ENCODE measurements at regions not wholly inside any gene's neighbourhood (a gene's known extent, or its start where the extent isn't known, plus 50 kb on each side); places are given as distances from the start of the nearest gene placed in this dataset.
"Not testable (repeated sequence)": the region's sequence is repeated elsewhere in the genome, so short reads cannot be mapped to it uniquely, and the experiment has no call there.

DNA sequence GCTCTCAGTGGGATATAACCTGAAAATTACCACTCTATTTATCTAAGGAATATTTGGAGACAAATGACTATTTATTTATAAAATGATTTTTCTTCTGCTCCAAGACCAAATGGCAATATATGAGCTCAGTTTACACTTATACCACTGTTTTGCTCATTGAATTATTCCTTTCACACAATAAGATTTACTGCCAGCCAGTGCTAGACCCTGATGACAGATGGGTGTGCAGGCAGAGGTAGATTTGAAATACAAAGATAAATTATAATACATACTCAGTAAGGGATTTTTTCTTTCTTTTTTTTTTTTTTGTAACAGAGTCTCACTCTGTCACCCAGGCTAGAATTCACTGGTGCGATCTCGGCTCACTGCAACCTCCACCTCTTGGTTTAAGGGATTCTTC lies 980.3 kb downstream of the EPHA3 start:
- FAIRE-seq: no peak

DNA sequence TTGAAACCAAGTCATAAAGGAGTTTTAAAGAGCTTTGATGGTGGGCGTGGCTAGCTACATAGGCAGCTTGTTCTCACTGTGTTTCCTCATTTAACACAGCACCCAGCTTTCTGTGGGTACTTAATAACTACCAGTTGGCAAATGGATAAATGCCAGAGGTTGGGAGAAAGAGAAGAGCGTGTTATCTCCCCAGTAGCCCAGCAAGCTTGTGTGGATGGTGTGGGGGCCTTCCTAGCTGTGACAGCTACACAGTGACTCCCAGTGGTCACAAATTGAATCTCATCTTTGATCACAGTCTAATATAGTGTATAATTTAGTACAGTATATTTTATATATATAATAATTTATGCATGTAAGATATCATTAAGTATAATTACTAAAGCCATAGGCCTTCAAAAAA lies 984.1 kb downstream of the EPHA3 start:
- FAIRE-seq: peak; percentile 63

DNA sequence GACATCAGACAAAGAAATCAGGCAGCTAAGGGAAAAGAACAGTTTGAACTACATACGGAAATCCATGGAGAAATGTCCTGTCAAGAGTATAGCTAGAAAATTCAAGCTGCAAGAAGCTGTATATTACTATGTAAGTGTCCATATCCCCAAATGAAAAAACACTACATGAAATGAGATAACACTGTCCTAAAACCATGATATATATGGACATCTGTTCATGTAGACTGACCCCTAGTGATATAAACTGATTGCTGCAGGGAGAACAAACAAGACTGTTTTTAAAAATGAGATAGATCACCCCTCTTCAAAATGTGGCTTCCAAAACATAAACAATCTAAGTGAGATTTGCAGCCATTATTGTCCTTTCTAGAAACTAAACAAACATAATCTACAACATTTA lies 985.6 kb downstream of the EPHA3 start:
- FAIRE-seq: peak; percentile 64

DNA sequence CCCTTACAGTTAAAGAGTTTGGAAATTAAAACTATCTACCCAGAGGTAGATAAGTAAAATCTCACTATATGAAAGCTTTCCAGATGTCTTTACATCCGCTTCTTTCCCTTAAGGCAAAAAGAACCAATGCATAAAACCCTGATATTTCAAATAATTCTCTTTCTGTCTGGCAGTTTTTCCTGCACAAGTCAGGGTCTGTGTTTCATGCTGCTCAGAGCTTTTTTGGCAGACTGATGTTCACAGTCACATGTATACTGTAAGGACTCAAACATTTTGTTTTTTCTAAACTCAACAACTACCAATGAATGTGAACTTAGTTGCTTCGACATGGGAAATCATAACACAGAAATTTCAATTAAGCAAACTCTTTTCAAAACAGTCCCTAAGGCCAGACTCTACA lies 988.4 kb downstream of the EPHA3 start:
- no peak for FAIRE-seq

DNA sequence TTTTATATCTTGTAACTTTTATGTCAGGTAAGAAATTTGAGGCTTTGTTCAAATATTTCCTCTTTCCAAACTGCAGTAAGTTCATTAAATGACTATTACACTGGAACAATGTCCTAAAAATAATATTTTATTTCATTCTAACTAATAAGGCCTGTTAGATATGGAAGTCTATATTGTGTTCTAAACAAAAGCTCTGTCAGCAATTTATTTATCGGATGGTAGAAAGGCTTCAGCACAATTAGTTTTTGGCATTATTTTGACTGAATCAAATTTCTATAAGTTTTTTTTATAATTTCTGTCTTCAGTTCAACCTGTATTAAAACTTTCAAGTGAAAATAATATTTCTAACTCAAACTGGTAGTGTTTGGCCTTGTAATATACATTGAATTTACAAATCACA lies 992.1 kb downstream of the EPHA3 start:
- no peak for FAIRE-seq

DNA sequence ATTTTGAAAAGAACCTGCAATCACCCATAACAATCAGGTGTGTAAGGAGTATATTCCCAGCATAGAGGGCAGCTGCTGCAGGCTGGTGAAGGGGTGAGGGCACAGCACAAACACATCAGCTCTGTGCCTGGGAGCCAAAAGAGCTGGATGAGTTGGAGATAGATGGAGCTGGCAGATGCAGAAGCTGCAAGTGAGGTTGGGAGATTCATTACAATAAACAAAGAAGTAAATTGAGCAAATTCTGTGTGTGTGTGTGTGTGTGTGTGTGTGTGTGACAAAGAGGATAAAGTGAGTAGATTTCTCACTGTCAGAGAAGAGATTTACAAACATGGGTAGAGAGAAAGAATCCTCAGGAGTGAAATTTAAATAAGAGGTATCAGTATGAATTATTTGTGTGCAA lies 994.7 kb downstream of the EPHA3 start:
- no peak for FAIRE-seq

DNA sequence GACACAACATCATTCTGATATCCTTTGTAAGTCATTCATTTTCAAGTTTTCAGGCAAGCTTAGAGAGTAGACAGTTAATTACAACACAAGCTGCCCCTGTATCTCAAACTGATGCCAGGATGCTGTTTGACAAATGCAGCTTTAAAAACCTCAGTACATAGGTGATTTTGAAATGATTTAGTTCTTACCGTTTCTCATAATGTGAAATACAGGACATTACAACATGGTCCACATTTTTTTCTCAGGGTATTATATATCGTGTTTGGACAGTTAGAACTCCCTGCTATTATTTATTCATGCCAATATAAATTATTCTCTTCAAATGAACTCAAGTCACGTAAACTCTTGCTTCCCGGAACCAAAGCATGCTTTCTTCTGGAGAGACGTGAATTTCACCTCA lies 1013.9 kb downstream of the EPHA3 start:
- FAIRE-seq: no peak

DNA sequence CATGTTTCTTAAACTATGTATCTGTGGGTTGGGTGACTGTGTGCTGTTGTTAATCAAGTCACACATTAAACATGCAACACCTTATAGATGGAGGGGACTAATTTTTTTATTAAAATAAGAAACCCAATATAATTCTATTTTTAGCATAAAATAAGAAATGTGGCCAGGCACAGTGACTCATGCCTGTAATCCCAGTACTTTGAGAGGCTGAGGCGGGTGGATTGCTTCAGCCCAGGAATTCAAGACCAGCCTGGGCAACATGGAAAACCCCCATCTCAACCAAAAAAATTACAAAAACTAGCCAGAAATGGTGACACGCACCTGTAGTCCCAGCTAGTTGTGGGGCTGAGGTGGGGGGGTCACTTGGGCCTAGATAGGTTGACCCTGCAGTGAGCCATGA lies 1021.0 kb downstream of the EPHA3 start:
- no peak for FAIRE-seq

DNA sequence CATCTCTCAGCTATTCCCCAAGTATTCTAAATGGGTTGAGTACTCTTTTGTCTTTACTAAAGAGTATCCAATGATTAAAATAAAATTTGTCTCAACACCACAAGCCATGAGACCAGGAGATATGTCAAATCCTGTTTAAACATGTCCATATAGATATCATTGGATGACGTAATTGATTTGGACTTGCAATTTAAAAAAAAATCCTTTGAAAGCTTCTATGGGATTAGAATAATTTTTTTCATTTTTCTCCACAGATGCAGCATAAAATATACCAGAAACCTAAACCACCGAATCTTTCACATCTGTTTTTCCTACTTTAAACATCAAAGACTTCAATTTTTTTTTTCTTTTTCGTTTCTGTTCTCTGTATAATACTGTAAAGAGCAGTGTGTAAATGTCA lies 1022.3 kb downstream of the EPHA3 start:
- no peak for FAIRE-seq

DNA sequence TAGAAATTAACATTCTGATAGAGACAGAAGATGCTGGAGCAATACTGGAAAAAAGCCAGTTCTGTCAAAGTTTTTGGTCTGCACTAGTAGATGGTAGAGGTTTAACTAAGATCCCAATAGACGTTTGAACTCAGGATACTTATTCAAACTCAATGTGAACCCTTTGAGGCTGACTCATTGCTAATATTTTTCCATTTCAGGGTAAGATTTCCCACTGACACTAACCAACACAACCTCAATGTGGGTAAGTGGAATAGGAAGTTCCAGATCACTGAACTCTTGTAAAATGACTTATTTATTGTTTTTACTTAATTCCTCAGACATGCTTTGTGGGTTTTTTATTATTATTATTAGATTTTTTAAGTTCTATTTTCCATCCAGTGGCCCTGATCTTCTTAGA lies 1024.8 kb downstream of the EPHA3 start:
- no peak for FAIRE-seq

DNA sequence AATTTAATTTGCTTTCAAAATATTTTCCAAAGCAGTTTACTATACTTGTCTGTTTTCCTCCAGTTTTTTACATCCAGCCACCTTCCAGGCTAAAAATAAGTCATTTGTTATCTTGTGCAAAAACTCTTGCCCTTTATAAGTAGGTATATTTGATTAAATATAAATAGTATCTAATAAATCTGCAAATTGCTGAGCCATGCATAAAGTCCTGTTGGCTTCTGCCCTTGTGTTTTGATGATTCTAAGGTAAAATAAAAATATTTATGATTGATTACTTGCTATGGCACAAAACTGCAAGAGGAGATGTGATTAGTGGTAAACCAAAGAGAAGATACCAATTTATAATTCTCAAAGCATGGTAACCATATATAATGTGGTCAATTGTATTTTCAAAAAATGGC lies 1026.7 kb downstream of the EPHA3 start:
- no peak for FAIRE-seq

DNA sequence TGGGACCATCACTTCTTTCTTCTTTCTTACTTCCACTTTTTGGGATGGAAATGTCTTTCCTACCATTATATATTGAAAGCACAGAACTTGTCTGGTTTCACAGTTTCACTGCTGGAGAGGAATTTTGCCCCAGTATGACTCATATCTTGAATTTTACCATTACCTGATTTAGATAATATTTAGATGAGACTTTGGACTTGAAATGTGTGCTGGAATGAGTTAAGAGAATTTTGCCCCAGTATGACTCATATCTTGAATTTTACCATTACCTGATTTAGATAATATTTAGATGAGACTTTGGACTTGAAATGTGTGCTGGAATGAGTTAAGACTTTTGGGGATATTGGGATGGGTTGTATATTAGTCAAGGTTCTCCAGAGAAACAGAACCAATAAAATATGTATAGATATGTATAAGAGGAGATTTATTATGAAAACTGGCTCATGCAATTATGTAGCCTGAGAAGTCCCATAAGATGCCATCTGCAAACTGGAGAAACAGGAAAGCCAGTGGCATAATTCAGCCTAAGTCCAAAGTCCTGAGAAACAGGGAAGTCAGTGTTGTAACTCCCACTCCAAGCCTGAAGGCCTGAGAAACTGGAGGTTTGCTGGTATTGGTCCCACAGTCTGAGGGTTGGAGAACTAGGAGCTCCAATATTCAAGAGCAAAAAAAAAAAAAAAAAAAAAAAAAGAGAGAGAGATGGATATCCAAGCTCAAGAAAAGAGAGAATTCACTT lies 1029.2 kb downstream of the EPHA3 start:
- FAIRE-seq: no peak

DNA sequence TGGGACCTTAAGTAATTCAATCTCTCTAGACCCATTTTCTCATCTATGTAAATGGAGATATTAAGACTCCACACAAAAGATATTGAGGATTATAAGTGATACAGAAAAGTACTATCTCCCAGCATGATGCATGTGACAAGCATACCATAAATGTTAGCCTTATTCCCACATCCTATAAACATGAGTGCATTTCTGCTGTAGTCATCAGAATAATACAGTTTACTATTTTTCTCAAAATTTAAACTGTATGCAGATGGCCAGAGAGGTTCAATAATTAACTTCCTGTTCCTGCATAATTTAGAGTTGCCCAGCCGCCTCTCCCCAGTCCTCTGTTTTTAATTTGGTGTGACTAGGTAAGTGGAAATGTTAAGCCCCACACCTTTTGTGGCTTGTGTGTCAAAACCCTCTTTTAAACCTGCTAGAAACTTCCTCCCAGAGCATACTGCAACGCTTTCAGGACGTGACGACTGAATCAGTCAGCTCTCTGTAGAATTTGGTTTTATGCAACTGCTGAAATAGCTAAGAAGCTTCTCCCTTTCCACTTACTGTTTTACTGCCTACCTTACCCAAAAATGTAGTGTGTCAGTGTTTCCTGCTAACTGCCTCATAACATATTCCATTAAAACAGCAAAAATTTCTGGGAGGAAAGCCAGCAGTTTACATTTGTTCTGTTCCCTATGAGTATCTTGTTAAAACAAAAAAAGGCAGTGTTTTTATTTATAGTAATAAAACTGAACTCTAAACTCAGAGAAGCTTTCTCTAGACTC lies 1037.9 kb downstream of the EPHA3 start:
- FAIRE-seq: no peak

DNA sequence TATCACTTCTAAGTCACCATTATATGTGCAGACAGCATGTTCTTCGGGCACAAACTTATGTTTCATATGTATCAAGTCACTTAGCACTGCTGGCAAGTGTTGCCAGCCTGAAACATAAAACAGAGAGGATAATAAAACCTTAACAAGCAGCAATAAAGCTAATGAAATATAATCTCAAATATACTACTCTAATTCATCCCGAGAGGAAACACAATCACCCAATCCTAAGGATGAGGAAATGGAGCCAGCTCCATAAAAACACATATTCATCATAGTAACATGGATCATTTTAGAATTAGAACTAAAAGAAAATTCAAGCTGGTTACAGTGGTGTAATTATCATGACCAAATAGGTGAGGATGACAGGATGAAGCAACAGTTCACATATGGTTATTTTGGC lies 1072.7 kb downstream of the EPHA3 start:
- FAIRE-seq: no peak

DNA sequence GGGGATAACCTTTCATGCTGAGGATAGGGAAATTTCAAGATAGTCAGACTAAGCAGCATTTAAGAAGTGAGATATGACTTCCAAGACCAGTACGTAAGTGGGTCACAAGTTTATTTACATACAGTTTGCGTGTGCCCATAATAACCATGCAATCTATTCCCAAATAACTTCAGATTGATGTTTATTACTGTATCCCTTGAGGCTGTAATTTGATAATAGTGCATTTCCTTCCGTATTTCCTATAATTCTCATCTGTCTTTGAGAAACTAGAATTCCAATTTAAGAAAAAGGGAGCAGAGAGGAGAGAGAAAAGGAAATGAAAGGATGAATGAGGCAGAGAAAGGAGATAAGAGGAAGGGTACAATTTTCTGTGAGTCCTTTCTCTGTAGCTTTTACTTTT lies 1073.1 kb downstream of the EPHA3 start:
- no peak for FAIRE-seq

DNA sequence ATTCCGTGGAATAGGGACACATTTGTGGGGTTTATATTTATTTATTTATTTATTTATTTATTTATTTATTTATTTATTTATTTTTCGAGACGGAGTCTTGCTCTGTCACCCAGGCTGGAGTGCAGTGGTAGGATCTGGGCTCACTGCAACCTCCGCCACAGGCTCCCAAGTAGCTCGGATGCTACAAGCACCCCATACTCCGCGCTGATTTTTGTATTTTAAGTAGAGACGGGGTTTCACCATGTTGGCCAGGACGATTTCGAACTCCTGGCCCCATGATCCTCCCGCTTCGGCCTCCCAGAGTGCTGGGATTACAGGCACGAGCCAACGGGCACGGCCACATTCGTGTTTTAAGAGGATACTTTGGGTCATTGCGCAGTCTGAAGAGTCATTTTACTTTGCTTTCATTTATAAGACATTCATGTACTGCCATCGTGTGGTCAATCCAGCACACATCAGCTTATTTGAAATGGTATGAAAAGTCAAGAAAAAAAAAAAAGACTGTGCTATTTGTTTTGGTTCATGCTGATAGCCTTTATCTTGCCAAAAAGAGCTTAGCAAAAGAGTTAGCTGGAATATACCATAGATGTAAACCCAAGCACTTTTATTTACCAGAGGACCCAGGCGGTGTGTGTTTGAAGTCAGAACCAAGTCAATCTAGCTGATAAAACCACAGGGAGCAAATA lies 1075.0 kb downstream of the EPHA3 start:
- peak; percentile 96 for FAIRE-seq

DNA sequence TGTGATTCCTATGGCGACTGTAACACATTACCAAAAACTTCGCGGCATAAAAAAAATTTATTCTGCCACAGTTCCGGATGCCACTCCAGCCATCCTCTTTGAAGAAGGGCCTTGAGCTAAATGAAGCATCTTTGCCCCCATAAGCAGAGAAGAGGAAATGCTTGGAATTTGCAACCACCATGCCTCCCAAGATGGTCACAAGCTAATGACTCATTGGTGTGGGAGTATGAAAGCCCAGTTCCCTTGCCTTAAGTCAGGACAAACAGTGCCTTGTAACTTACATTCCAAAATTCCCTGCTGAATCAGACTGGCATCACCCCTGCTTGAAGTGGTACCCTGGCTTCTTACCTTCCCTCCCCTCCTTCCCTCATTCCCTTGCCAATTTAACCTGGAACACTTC lies 1077.4 kb downstream of the EPHA3 start:
- FAIRE-seq: no peak

DNA sequence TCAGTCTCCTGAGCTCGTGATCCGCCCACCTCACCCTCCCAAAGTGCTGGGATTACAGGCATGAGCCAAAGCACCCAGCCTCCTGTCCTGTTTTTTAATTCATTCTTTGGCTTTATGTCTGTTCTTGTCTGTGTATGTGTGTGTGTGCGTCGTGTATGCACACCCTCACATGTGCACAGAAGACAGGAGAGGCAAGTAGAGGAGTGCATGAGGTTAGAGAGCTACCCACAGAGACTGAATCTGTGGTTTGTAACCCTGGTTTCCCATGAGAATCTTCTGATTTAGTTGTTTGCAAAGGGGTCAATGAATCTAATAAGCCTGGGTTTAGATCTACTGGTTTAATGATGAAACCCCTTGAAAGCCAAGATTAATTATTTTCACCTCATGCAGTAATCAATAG lies 1090.0 kb downstream of the EPHA3 start:
- not testable (repeated sequence) for FAIRE-seq

DNA sequence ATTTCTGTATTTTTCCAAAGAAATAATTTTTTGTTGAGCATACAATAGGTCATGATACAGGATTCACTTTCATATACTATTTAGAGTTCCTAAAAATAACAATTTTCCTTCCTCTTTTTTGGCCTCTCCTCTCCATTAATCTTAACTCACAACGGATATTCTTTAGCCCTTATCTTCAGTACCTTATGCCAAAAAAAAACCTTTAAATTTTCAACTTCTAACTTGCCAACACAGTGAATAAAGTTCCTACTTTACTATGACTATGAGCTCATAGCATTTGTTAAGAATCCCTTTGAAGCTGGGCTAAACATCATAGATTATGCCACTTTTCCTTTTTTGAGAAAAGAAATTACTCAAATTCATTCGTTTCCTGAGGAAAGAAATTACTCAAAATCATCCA lies 1095.5 kb downstream of the EPHA3 start:
- FAIRE-seq: not testable (repeated sequence)

DNA sequence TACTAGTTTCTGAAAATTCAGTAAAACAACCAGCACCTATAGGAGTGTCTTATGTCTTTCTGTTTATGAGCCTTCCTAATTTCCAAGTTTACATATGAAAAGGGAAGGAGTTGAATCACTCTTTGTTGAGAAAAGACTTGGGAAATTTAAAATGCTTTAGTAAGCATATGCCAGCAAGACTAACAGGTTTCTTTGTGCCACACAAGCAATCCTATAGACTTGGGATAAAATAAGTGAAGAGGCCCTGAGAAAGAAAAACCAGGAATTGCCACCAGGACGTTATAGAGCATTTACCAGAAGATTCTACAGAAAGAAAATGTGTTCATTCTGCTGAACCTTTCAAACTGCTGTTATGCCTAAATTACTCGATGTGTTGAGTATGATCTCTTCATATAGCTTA lies 1099.1 kb downstream of the EPHA3 start:
- FAIRE-seq: not testable (repeated sequence)

DNA sequence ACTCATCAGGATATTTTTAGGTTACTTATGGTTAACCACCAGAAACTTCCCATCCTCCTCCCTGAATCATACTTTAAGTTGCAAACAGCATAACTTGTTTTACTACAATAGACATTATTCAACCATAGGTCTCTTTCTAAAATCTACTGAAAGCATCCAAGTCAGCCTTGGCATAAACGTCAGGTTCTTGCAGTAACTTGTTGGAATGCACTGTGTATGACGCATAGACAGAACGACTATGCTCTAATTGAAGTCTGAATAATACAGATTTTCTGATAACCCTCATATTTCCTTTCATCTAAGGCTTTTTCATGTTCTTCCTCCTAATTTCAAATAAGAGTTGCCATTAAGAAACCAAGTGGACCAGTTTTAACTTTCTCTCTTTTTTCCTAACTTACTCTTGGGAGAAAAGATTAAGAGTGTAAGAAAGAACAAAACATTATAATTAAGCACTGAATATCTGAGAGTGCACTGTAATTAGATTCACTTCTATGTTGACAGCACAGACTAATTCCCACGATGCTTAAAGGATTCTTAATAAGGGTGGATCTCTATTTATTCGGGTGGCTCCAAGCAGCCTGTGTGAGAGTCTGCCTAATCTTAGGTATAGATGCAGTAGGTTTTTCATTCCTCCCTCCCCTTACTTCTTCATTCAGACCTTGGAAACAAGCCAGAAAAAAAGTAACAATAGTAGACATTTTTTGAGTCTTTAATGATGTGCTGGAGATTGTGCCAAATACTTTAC lies 1100.1 kb downstream of the EPHA3 start:
- not testable (repeated sequence) for FAIRE-seq

DNA sequence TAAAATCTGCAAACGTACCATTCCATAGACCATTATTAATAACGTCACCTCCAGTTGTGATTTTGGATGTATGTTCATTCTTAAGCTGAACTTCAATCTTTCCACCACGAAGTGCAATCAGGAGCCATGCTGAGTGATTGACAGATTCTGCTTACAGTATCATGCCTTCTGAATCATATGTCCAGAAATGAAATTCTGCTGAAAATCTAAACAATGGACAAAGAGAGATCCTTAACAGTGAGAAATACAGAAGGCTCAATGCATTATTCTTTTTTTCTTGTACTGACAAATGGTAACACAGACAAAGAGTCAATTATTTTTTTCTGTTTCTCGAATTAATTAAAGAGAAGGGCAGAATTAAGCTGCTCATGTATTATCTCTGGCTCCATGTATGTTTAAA lies 1114.5 kb downstream of the EPHA3 start:
- no peak for FAIRE-seq

DNA sequence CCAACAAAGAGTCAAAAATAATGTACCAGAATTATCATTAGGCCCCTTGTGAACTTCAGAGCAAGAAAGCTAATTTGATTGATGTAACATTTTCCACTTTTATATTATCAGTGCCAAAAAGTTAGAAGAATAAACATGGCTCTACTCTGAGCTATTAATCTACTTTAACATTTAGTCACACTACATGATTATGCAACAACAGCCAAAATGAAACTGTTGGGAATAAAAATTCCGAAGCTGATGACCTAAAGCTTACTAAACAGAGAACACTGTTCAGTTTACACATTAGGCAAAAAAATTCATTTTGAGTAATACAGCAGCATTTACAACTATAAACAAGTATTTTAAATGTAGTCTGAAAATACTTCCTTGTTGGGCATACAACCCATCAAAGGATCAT lies 1134.1 kb downstream of the EPHA3 start:
- FAIRE-seq: no peak

Data from TTC549 (cell line).